ENCODE measurements at regions not wholly inside any gene's neighbourhood (a gene's known extent, or its start where the extent isn't known, plus 50 kb on each side); places are given as distances from the start of the nearest gene placed in this dataset.

DNA sequence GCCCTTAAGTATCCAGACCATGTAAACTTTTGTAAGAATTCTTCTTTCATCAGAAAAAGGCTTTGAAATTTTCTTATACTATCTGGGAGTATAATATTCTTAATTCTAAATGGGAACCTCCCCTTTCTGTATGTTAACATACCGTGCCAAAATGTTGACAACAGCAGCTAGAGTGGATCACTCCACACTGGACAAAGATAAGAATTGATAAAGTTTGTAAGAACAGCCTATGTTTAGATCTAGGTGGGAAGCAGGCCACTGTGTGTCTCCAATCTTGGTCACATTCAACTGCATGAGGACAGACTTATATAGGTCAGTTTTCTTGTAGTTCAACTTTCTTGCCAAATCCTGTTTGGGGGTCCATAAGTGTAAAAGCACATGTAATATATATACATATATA, 235.7 kb downstream of the RPIA start (continued):
- TF ChIP-seq REST (IDR thresholded peaks at IDR 0.05; ENCODE audit: low read depth) = no peak
- TF ChIP-seq RAD21 (IDR thresholded peaks at IDR 0.05; ENCODE audit: low read depth) = no peak
- TF ChIP-seq EZH2phosphoT487 (IDR thresholded peaks at IDR 0.05; ENCODE audit: borderline replicate concordance) = no peak

DNA sequence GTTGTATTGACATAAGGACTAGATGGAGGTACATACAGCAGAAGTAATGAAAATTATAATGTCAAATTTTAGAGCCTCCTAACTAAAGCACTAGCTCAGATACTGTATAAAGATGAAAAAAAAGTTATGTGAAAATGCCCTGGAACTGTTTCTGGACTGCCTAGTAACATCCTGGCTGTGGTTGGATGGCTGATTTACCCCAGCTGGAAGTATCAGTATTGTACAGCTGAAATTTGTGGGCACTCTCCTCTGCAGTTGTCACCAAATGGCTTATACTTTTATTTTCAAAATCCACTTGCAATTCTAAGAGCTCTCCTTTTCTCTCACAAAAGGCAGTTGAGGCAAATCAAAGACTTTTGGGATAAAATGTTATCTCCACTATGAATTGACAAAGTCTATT, 239.2 kb downstream of the RPIA start:
- TF ChIP-seq MAX (IDR thresholded peaks at IDR 0.05) (no peak), EZH2 (IDR thresholded peaks at IDR 0.05) (no peak), RAD21 (IDR thresholded peaks at IDR 0.05; ENCODE audit: low read depth) (no peak), TCF7L2 (IDR thresholded peaks at IDR 0.05; ENCODE audit: borderline replicate concordance, extremely low read depth, insufficient read depth, insufficient read length) (no peak), SIN3A (IDR thresholded peaks at IDR 0.05; ENCODE audit: low read depth) (no peak), ZFX (IDR thresholded peaks at IDR 0.05) (no peak), REST (IDR thresholded peaks at IDR 0.05; ENCODE audit: low read depth) (no peak), ZBTB33 (IDR thresholded peaks at IDR 0.05; ENCODE audit: extremely low read depth, insufficient replicate concordance, low read length) (no peak), YY1 (IDR thresholded peaks at IDR 0.05; ENCODE audit: extremely low read depth, insufficient replicate concordance, low read depth, low read length) (no peak), EZH2phosphoT487 (IDR thresholded peaks at IDR 0.05; ENCODE audit: borderline replicate concordance) (no peak)
- TF ChIP-seq, protein P1, sequence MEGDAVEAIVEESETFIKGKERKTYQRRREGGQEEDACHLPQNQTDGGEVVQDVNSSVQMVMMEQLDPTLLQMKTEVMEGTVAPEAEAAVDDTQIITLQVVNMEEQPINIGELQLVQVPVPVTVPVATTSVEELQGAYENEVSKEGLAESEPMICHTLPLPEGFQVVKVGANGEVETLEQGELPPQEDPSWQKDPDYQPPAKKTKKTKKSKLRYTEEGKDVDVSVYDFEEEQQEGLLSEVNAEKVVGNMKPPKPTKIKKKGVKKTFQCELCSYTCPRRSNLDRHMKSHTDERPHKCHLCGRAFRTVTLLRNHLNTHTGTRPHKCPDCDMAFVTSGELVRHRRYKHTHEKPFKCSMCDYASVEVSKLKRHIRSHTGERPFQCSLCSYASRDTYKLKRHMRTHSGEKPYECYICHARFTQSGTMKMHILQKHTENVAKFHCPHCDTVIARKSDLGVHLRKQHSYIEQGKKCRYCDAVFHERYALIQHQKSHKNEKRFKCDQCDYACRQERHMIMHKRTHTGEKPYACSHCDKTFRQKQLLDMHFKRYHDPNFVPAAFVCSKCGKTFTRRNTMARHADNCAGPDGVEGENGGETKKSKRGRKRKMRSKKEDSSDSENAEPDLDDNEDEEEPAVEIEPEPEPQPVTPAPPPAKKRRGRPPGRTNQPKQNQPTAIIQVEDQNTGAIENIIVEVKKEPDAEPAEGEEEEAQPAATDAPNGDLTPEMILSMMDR (IDR thresholded peaks at IDR 0.05 in 2 of 3, conservative IDR thresholded peaks at IDR 0.05 in 1 of 3; ENCODE audit: borderline replicate concordance in 1 of 3, insufficient read depth in 1 of 3, low read depth in 2 of 3, low read length in 2 of 3) = no peak
- DNase-seq (ENCODE audit: low read depth, low spot score) (no peak), ATAC-seq (no peak)
- Histone ChIP-seq H3K9ac (ENCODE audit: low read length) (no peak overlapping the region), H3K36me3 (ENCODE audit: control insufficient read depth in 1 of 2, insufficient read depth in 2 of 2, low read length in 2 of 2) (no peaks in the 10 kb centered on the region), H3K4me1 (ENCODE audit: control insufficient read depth in 1 of 2, insufficient read depth in 2 of 2, low read length in 2 of 2) (no peaks in the 10 kb centered on the region), H4K20me1 (ENCODE audit: insufficient read depth) (no peaks in the 10 kb centered on the region), H2AFZ (ENCODE audit: low read depth, low read length, poor library complexity, severe bottlenecking) (no peak overlapping the region), H3K79me2 (ENCODE audit: insufficient read depth, low read length) (no peaks in the 10 kb centered on the region), H3K4me2 (ENCODE audit: low read length) (no peak overlapping the region), H3K9me2 (ENCODE audit: insufficient read depth) (no peaks in the 10 kb centered on the region), H3K27ac (ENCODE audit: low read depth, low read length) (no peak overlapping the region), H3K27me3 (ENCODE audit: insufficient read depth, low read length) (peaks cover 28% of the 10 kb centered on the region), H3K9me3 (ENCODE audit: control insufficient read depth in 1 of 2, insufficient read depth in 1 of 2, low read depth in 1 of 2, low read length in 2 of 2) (no peaks in the 10 kb centered on the region), H3K4me3 (replicated peaks in 1 of 2; ENCODE audit: low read depth in 1 of 2, low read length in 2 of 2) (no peak overlapping the region)
- BruUV-seq (replicated peaks) = no TSS peak
- intact Hi-C loops (cut with micrococcal nuclease) = no loop called here
- POLR2A ChIA-PET = no interaction called here
- CTCF ChIA-PET = interaction anchor here (2.1 kb wide), 1 partner anchor 11 kb away, joined by 8 read pairs; no protein-coding TSS in a partner anchor
- RAD21 ChIA-PET (ENCODE audit: low non-redundant PET in 1 of 2, low total read pairs in 2 of 2, uncharacterized antibody in 2 of 2, unreplicated experiment in 2 of 2) = no interaction called here

Measured in HCT116 (cell line).